PC-3 (cell line): ENCODE measurements at regions not wholly inside any gene's neighbourhood (a gene's known extent, or its start where the extent isn't known, plus 50 kb on each side); places are given as distances from the start of the nearest gene placed in this dataset.

Experiments used
- ATAC-seq: fragments of 200-7000 bp; cut with Tn5 transposase; 2 replicates; pipeline ENCODE4 v1.9.1; 2020; ENCODE audit warnings: mild to moderate bottlenecking, moderate library complexity
- BruUV-seq: library from RNA; stranded (reverse); fragments of 400-500 nt; replicated peaks from 2 replicates; lab custom pipeline; 2021; lab: Mats Ljungman, UMichigan
- CTCF ChIA-PET: fragments of 300-600 bp; sonication (Branson Sonifier 250); formaldehyde crosslinking; loops from one replicate; lab custom pipeline; 2022; ENCODE audit warnings: antibody characterized with exemption; lab: Charles Lee
- POLR2A ChIA-PET: fragments of 300-600 bp; sonication (Branson Sonifier 250); formaldehyde crosslinking; loops from one replicate; lab custom pipeline; 2022; ENCODE audit warnings: antibody characterized with exemption; ENCODE audit not compliant: unreplicated experiment; lab: Charles Lee
- DNase-seq: peaks from one replicate; pipeline ENCODE4 v3.0.0-alpha.2; 2015
- H2AFZ ChIP-seq: fragments of 300-600 bp; sonication (generic); 2 replicates; pipeline ENCODE4 v1.6.0; 2016; ENCODE audit warnings: antibody characterized with exemption, low read length
- H3F3A ChIP-seq: fragments of 300-600 bp; sonication (generic); one replicate; pipeline ENCODE4 v1.6.0; 2017; ENCODE audit warnings: antibody characterized with exemption, low read length, control low read depth, mild to moderate bottlenecking; ENCODE audit not compliant: unreplicated experiment
- H3K27ac ChIP-seq: fragments of 300-600 bp; sonication (generic); 2 replicates; pipeline ENCODE4 v1.5.1; 2016; ENCODE audit warnings: mild to moderate bottlenecking, low read length
- H3K27me3 ChIP-seq: fragments of 300-600 bp; sonication (generic); 2 replicates; pipeline ENCODE4 v1.6.1; 2016; ENCODE audit warnings: low read length, mixed read lengths
- H3K36me3 ChIP-seq: fragments of 300-600 bp; sonication (generic); 2 replicates; pipeline ENCODE4 v1.6.1; 2016; ENCODE audit warnings: low read depth, mixed run types, low read length, mixed read lengths
- H3K4me1 ChIP-seq: fragments of 300-600 bp; sonication (generic); 2 replicates; pipeline ENCODE4 v1.5.1; 2016; ENCODE audit warnings: low read length; ENCODE audit not compliant: insufficient read depth
- H3K4me2 ChIP-seq: fragments of 300-600 bp; sonication (generic); 2 replicates; pipeline ENCODE4 v1.6.0; 2016; ENCODE audit warnings: low read length
- H3K4me3 ChIP-seq: fragments of 300-600 bp; sonication (generic); 2 replicates; pipeline ENCODE4 v1.5.1; 2016; ENCODE audit warnings: mild to moderate bottlenecking, low read length, mixed read lengths
- H3K79me2 ChIP-seq: fragments of 300-600 bp; sonication (generic); 2 replicates; pipeline ENCODE4 v1.6.1; 2017; ENCODE audit warnings: low read length, mixed read lengths
- H3K9ac ChIP-seq: fragments of 300-600 bp; sonication (generic); 2 replicates; pipeline ENCODE4 v1.6.0; 2016; ENCODE audit warnings: mild to moderate bottlenecking, low read length
- H3K9me2 ChIP-seq: fragments of 300-600 bp; sonication (generic); replicated peaks from 2 replicates; pipeline ENCODE4 v1.6.1; 2016; ENCODE audit warnings: mixed run types, low read length, mixed read lengths
- H3K9me3 ChIP-seq: fragments of 300-600 bp; sonication (generic); 2 replicates; pipeline ENCODE4 v1.6.1; 2016; ENCODE audit warnings: low read length, mixed read lengths
- H4K20me1 ChIP-seq: fragments of 300-600 bp; sonication (generic); 2 replicates; pipeline ENCODE4 v1.6.1; 2016; ENCODE audit warnings: low read length, mixed read lengths
- EZH2 ChIP-seq: fragments of 300-600 bp; sonication (generic); IDR thresholded peaks from one replicate; pipeline ENCODE4 v1.6.1; 2017; ENCODE audit warnings: antibody characterized with exemption, mild to moderate bottlenecking, low read length; ENCODE audit not compliant: unreplicated experiment
- EZH2phosphoT487 ChIP-seq: fragments of 300-600 bp; sonication (generic); IDR thresholded peaks from 2 replicates; pipeline ENCODE4 v1.6.1; 2018; ENCODE audit warnings: mild to moderate bottlenecking, antibody characterized with exemption, low read length, borderline replicate concordance
- intact Hi-C: fragments of 100-400 bp; cut with micrococcal nuclease; formaldehyde crosslinking; loops from 2 replicates; pipeline ENCODE4 v1.9.0; 2023
- TF ChIP-seq, protein P1 (sequence below): fragments of 300-600 bp; sonication (generic); conservative IDR thresholded peaks from 2 replicates; pipeline ENCODE4 v1.5.1; 2017; ENCODE audit warnings: antibody characterized with exemption, low read depth, mild to moderate bottlenecking, low read length

DNA sequence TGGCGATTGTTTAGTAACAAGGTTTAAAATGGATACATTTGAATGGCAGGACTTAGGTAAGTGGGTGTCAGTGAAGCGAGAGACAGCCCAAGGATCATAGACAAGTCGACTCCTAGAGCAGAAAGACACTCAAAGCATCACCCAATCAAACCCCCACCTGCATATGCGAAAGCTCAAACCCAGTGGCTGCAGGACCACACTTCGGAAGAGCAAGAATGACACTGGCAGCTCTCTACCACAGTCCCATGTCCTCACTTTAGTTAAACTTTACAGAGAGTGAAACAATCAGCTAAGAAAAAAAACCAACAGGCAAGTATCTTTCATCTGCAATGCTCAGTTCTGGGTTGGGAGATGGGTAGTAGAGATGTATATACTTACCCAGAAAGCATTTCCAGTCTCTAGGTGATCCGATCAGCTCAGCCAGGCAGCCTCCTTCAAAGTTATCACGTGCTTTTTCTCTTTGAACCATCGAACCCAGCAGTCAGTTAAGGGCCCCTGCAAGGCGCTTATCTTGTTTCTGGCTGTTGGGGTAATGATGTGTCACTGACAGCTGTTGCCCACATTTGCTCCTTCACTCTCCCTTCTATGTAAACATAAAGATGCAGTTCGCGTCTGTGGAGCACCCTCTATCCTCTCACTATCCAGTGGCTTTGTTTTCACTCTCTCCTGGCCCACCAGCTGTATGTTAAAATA, 357.5 kb upstream of the ID2 start:
- ChIA-PET POLR2A (no interaction called here), CTCF (no interaction called here)
- no peaks in the 10 kb centered on the region for H3K36me3 ChIP-seq
- no peak overlapping the region for H3K4me3 ChIP-seq
- H3K9me2 ChIP-seq = 0 out of 2 replicates have a peak, but pooled peaks cover 3% of the 10 kb centered on the region
- H3K9ac ChIP-seq = no peak overlapping the region
- no peaks in the 10 kb centered on the region for H3K79me2 ChIP-seq
- H3K27ac ChIP-seq = no peak overlapping the region
- H3K27me3 ChIP-seq = no peaks in the 10 kb centered on the region
- intact Hi-C loops = no loop called here
- no peaks in the 10 kb centered on the region for H3K9me3 ChIP-seq
- no peak for ATAC-seq
- no TSS peak for BruUV-seq
- no peak overlapping the region for H2AFZ ChIP-seq
- TF ChIP-seq EZH2phosphoT487 = no peak
- TF ChIP-seq EZH2 = no peak
- TF ChIP-seq, protein P1, sequence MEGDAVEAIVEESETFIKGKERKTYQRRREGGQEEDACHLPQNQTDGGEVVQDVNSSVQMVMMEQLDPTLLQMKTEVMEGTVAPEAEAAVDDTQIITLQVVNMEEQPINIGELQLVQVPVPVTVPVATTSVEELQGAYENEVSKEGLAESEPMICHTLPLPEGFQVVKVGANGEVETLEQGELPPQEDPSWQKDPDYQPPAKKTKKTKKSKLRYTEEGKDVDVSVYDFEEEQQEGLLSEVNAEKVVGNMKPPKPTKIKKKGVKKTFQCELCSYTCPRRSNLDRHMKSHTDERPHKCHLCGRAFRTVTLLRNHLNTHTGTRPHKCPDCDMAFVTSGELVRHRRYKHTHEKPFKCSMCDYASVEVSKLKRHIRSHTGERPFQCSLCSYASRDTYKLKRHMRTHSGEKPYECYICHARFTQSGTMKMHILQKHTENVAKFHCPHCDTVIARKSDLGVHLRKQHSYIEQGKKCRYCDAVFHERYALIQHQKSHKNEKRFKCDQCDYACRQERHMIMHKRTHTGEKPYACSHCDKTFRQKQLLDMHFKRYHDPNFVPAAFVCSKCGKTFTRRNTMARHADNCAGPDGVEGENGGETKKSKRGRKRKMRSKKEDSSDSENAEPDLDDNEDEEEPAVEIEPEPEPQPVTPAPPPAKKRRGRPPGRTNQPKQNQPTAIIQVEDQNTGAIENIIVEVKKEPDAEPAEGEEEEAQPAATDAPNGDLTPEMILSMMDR = no peak
- no peak overlapping the region for H3K4me2 ChIP-seq
- no peaks in the 10 kb centered on the region for H3F3A ChIP-seq
- H4K20me1 ChIP-seq = no peaks in the 10 kb centered on the region
- no peak for DNase-seq
- H3K4me1 ChIP-seq = peaks cover 6% of the 10 kb centered on the region

DNA sequence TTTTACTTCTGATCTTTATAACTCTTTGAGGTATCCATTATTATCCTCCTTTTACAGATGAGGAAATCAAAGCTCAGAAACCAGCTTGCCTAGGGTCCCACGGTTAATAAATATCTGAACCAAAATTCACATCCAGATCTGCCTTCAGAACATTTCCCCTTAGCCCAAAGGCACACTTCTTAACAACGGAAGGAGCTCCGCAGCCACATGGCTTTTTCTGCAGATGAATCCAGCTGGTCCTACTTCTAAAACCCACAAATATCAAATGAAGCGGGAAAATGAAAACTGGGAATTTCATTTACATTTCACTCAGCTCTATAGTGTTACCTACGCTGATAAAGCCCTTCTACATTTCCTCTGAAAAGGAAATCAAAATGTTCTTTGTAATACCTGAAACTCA, 357.0 kb upstream of the ID2 start:
- Histone ChIP-seq H3K4me2 (no peak overlapping the region), H2AFZ (no peak overlapping the region), H3K4me1 (peaks cover under 1% of the 10 kb centered on the region; the same call in 1 of the 2 replicates), H3K9ac (no peak overlapping the region), H3K9me2 (0 out of 2 replicates have a peak, but pooled peaks cover 1% of the 10 kb centered on the region), H3F3A (no peaks in the 10 kb centered on the region), H4K20me1 (no peaks in the 10 kb centered on the region), H3K4me3 (no peak overlapping the region), H3K27me3 (no peaks in the 10 kb centered on the region), H3K36me3 (no peaks in the 10 kb centered on the region), H3K79me2 (no peaks in the 10 kb centered on the region), H3K27ac (no peak overlapping the region), H3K9me3 (no peaks in the 10 kb centered on the region)
- ATAC-seq (no peak), DNase-seq (no peak)
- TF ChIP-seq EZH2 = no peak
- TF ChIP-seq EZH2phosphoT487 = no peak
- TF ChIP-seq, protein P1 = no peak
- ChIA-PET POLR2A (no interaction called here), CTCF (no interaction called here)
- BruUV-seq = no TSS peak
- intact Hi-C loops = no loop called here

DNA sequence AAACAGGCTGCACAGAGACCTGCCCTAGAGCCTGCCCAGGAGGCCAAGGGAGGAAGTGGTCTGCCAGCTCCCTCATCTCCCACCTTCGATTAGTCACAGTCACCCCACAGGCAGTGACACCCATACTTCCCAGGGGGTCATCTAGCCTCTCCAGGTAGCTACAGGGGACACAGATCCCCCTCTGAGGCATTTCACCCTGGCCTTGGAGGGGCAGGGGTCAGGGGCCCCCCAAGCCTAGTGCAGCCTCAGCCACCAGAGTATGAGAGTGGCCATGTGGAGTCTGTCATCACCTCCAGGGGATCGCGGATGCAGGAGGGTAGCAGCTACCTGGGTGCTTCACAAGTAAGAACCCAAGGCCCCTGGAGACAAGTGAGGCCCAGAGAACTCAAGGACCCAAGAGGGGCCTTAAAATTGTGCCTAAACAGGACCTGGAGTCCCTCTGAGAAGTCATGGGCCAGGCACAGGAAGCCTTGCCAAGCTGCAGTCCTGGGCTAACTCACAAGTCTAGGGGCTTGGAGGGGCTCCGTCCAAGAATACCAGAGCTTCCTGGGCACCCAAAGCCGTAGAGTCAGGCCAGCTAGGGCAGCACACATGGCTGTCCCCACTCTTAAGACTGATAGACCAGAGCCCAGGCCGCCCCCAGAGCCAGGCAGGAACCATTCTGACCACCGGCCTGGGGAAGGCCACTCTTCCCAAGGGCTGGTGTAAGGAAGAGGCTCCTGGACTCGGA, 354.3 kb upstream of the ID2 start:
- Histone ChIP-seq H3F3A (no peaks in the 10 kb centered on the region), H3K4me2 (no peak overlapping the region), H3K27ac (no peak overlapping the region), H3K9ac (no peak overlapping the region), H3K27me3 (no peaks in the 10 kb centered on the region), H3K9me2 (no peaks in the 10 kb centered on the region), H4K20me1 (no peaks in the 10 kb centered on the region), H2AFZ (no peak overlapping the region), H3K9me3 (no peaks in the 10 kb centered on the region), H3K4me1 (no peaks in the 10 kb centered on the region), H3K36me3 (no peaks in the 10 kb centered on the region), H3K79me2 (no peaks in the 10 kb centered on the region), H3K4me3 (no peak overlapping the region)
- ChIA-PET CTCF (no interaction called here), POLR2A (no interaction called here)
- DNase-seq (no peak), ATAC-seq (no peak)
- BruUV-seq = no TSS peak
- intact Hi-C loops = no loop called here
- TF ChIP-seq EZH2 (no peak), EZH2phosphoT487 (no peak)
- TF ChIP-seq, protein P1 = no peak
